ENCODE measurements at regions not wholly inside any gene's neighbourhood (a gene's known extent, or its start where the extent isn't known, plus 50 kb on each side); places are given as distances from the start of the nearest gene placed in this dataset.

DNA sequence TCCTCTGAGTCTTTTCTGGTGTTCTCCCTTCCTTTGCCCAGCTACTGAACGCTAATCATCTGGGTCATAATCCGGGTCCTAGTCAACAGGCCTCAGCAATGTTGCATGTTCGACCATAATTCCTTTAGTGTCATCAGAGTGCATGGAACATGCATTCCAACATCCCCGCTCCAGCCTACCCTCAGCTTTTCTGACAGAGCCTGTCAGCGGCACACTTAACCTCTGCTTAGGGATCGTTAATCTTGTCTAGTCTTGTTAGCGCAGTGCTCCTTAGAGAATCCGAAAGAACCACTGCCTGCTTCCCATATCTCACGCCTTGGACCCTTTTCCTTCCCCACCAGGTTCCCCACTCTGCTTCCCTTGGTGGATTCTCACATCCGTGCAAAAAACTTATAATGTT is 767.9 kb upstream of the ID2 start:
- ChIA-PET CTCF (no interaction called here), POLR2A (no interaction called here)
- peaks cover 2% of the 10 kb centered on the region for H3K27me3 Mint-ChIP-seq (ENCODE audit: insufficient read depth, unreplicated experiment)
- BruUV-seq (replicated peaks), result no TSS peak
- no peaks in the 10 kb centered on the region for H3K9me3 Mint-ChIP-seq (ENCODE audit: unreplicated experiment)
- H3K27me3 ChIP-seq (replicated peaks; ENCODE audit: control insufficient read depth, insufficient read depth, low read length), result no peaks in the 10 kb centered on the region
- no peak overlapping the region for H3K27ac Mint-ChIP-seq (ENCODE audit: unreplicated experiment)
- H3K4me1 Mint-ChIP-seq (ENCODE audit: low read depth, unreplicated experiment), result no peaks in the 10 kb centered on the region
- H3K36me3 Mint-ChIP-seq (ENCODE audit: insufficient read depth, unreplicated experiment), result no peaks in the 10 kb centered on the region
- no peaks in the 10 kb centered on the region for H3K9me3 ChIP-seq
- no peak overlapping the region for H3K4me3 Mint-ChIP-seq (ENCODE audit: unreplicated experiment)
- H3K4me3 ChIP-seq (ENCODE audit: low read depth, low read length), result no peak overlapping the region
- H3K4me1 ChIP-seq, result no peaks in the 10 kb centered on the region
- no peak for DNase-seq
- no peaks in the 10 kb centered on the region for H3K36me3 ChIP-seq (ENCODE audit: control insufficient read depth, insufficient read depth, low read length)
- intact Hi-C loops (cut with micrococcal nuclease; ENCODE audit: unreplicated experiment), result no loop called here
- TF ChIP-seq, protein P1, sequence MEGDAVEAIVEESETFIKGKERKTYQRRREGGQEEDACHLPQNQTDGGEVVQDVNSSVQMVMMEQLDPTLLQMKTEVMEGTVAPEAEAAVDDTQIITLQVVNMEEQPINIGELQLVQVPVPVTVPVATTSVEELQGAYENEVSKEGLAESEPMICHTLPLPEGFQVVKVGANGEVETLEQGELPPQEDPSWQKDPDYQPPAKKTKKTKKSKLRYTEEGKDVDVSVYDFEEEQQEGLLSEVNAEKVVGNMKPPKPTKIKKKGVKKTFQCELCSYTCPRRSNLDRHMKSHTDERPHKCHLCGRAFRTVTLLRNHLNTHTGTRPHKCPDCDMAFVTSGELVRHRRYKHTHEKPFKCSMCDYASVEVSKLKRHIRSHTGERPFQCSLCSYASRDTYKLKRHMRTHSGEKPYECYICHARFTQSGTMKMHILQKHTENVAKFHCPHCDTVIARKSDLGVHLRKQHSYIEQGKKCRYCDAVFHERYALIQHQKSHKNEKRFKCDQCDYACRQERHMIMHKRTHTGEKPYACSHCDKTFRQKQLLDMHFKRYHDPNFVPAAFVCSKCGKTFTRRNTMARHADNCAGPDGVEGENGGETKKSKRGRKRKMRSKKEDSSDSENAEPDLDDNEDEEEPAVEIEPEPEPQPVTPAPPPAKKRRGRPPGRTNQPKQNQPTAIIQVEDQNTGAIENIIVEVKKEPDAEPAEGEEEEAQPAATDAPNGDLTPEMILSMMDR (IDR thresholded peaks at IDR 0.05; ENCODE audit: insufficient read depth in 1 of 2, low read depth in 1 of 2, low read length in 1 of 2, severe bottlenecking in 1 of 2, unreplicated experiment in 1 of 2), result no peak

DNA sequence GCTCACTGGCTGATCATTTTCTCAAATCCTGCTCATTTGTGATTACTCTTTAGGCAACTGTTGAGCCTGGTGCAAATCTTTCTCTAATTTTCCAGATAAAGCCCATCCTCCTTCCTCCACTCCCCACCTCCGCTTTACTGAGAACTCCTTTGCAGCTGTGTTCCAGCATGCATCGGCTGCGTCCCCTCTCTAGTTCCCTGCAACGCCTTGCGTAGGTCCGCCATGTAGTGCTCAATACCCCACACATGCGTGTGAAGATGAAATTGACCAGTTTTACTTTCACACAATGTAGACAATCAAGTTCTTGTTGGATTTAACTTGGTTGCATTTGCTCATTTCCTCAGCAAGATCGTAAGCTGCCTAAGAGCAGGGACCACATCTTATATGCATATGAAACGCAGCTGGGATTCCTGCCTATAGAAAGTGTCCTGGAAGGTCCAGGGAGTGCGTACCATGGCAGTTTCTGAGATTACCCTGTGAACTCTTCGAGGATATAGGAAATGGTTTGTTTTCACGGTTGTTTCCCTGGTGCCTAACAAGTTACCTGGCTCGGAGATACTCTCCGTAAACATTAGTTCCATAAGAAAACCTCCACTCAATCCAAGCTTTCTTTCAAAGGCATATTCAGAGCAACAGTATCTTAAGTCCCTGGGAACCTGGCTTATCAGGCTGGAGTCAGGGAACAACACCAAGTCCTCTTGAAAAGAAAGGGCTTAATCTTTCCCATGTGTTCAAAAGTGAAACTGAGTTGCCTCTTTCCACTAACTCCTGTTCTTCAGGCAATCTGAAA is 766.4 kb upstream of the ID2 start:
- DNase-seq, result no peak
- H3K4me3 Mint-ChIP-seq (ENCODE audit: unreplicated experiment), result no peak overlapping the region
- peaks cover 9% of the 10 kb centered on the region for H3K9me3 Mint-ChIP-seq (ENCODE audit: unreplicated experiment)
- no peaks in the 10 kb centered on the region for H3K36me3 ChIP-seq (ENCODE audit: control insufficient read depth, insufficient read depth, low read length)
- intact Hi-C loops (cut with micrococcal nuclease; ENCODE audit: unreplicated experiment), result no loop called here
- no peaks in the 10 kb centered on the region for H3K9me3 ChIP-seq
- CTCF ChIA-PET, result no interaction called here
- no peaks in the 10 kb centered on the region for H3K27me3 ChIP-seq (replicated peaks; ENCODE audit: control insufficient read depth, insufficient read depth, low read length)
- no peaks in the 10 kb centered on the region for H3K4me1 Mint-ChIP-seq (ENCODE audit: low read depth, unreplicated experiment)
- POLR2A ChIA-PET, result no interaction called here
- H3K4me1 ChIP-seq, result no peaks in the 10 kb centered on the region
- no TSS peak for BruUV-seq (replicated peaks)
- H3K27me3 Mint-ChIP-seq (ENCODE audit: insufficient read depth, unreplicated experiment), result peaks cover 2% of the 10 kb centered on the region
- H3K4me3 ChIP-seq (ENCODE audit: low read depth, low read length), result no peak overlapping the region
- TF ChIP-seq, protein P1 (IDR thresholded peaks at IDR 0.05; ENCODE audit: insufficient read depth in 1 of 2, low read depth in 1 of 2, low read length in 1 of 2, severe bottlenecking in 1 of 2, unreplicated experiment in 1 of 2), result no peak
- no peak overlapping the region for H3K27ac Mint-ChIP-seq (ENCODE audit: unreplicated experiment)
- no peaks in the 10 kb centered on the region for H3K36me3 Mint-ChIP-seq (ENCODE audit: insufficient read depth, unreplicated experiment)

GRCh38 chr2:7916670-7917069 is 765.2 kb upstream of the ID2 start:
- BruUV-seq (replicated peaks), result no TSS peak
- H3K4me3 ChIP-seq (ENCODE audit: low read depth, low read length), result no peak overlapping the region
- peaks cover 9% of the 10 kb centered on the region for H3K9me3 Mint-ChIP-seq (ENCODE audit: unreplicated experiment)
- no peaks in the 10 kb centered on the region for H3K9me3 ChIP-seq
- H3K36me3 Mint-ChIP-seq (ENCODE audit: insufficient read depth, unreplicated experiment), result no peaks in the 10 kb centered on the region
- peaks cover 2% of the 10 kb centered on the region for H3K27me3 Mint-ChIP-seq (ENCODE audit: insufficient read depth, unreplicated experiment)
- no peaks in the 10 kb centered on the region for H3K4me1 ChIP-seq
- H3K4me1 Mint-ChIP-seq (ENCODE audit: low read depth, unreplicated experiment), result no peaks in the 10 kb centered on the region
- intact Hi-C loops (cut with micrococcal nuclease; ENCODE audit: unreplicated experiment), result no loop called here
- ChIA-PET CTCF (no interaction called here), POLR2A (no interaction called here)
- H3K27ac Mint-ChIP-seq (ENCODE audit: unreplicated experiment), result no peak overlapping the region
- TF ChIP-seq, protein P1 (IDR thresholded peaks at IDR 0.05; ENCODE audit: insufficient read depth in 1 of 2, low read depth in 1 of 2, low read length in 1 of 2, severe bottlenecking in 1 of 2, unreplicated experiment in 1 of 2), result no peak
- no peaks in the 10 kb centered on the region for H3K36me3 ChIP-seq (ENCODE audit: control insufficient read depth, insufficient read depth, low read length)
- no peaks in the 10 kb centered on the region for H3K27me3 ChIP-seq (replicated peaks; ENCODE audit: control insufficient read depth, insufficient read depth, low read length)
- DNase-seq, result no peak
- H3K4me3 Mint-ChIP-seq (ENCODE audit: unreplicated experiment), result no peak overlapping the region

All from Caco-2 (cell line).